A549 (cell line): ENCODE measurements at regions not wholly inside any gene's neighbourhood (a gene's known extent, or its start where the extent isn't known, plus 50 kb on each side); places are given as distances from the start of the nearest gene placed in this dataset.

ENCODE experiments used
- RAD21 ChIP-seq, 2 experiments: fragments of >200 bp in 1 of 2; sonication (Bioruptor Twin) in 1 of 2; formaldehyde crosslinking in 1 of 2; IDR thresholded peaks in 1 of 2; conservative IDR thresholded peaks in 1 of 2; 2 replicates in 1 of 2; 3 replicates in 1 of 2; pipeline ENCODE4 v1.6.1; 2012 to 2018; ENCODE audit warnings: inconsistent platforms in 1 of 2
- TF ChIP-seq, protein P1 (sequence below): fragments of >200 bp; sonication (Bioruptor Twin); formaldehyde crosslinking; IDR thresholded peaks from 3 replicates; pipeline ENCODE4 v1.5.1; 2016
- TF ChIP-seq, protein P2 (sequence below): fragments of 450-650 bp; IDR thresholded peaks from 2 replicates; pipeline ENCODE4 v1.6.1; 2014; ENCODE audit warnings: antibody characterized with exemption

DNA sequence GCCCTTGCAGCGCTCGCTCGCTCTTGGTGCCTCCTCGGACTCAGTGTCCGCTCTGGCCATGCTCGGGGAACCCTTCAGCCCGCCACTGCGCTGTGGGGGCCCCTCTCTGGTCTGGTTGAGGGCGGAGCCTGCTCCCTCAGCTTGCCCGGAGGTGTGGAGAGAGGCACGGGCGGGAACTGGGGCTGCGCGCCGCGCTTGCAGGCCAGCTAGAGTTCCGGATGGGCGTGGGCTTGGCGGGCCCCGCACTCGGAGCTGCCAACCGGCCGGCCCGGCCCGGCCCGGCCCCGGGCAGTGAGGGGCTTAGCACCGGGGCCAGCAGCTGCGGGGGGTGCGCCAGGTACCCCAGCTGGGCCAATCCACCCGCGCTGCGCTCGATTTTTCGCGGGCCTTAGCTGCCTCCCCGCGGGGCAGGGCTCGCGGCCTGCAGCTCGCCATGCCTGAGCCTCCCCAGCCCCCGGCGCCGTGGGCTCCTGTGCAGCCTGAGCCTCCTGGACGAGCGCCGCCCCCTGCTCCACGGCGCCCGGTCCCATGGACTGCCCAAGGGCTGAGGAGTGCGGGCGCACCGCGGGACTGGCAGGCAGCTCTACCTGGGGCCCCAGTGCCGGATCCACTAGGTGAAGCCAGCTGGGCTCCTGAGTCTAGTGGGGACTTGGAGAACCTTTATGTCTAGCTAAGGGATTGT is 217.0 kb upstream of the PKN2 start:
- TF ChIP-seq, protein P1, sequence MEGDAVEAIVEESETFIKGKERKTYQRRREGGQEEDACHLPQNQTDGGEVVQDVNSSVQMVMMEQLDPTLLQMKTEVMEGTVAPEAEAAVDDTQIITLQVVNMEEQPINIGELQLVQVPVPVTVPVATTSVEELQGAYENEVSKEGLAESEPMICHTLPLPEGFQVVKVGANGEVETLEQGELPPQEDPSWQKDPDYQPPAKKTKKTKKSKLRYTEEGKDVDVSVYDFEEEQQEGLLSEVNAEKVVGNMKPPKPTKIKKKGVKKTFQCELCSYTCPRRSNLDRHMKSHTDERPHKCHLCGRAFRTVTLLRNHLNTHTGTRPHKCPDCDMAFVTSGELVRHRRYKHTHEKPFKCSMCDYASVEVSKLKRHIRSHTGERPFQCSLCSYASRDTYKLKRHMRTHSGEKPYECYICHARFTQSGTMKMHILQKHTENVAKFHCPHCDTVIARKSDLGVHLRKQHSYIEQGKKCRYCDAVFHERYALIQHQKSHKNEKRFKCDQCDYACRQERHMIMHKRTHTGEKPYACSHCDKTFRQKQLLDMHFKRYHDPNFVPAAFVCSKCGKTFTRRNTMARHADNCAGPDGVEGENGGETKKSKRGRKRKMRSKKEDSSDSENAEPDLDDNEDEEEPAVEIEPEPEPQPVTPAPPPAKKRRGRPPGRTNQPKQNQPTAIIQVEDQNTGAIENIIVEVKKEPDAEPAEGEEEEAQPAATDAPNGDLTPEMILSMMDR = no peak
- TF ChIP-seq RAD21 (conservative IDR thresholded peaks at IDR 0.05 in 1 of 2, IDR thresholded peaks at IDR 0.05 in 1 of 2) = no peak
- TF ChIP-seq, protein P2, sequence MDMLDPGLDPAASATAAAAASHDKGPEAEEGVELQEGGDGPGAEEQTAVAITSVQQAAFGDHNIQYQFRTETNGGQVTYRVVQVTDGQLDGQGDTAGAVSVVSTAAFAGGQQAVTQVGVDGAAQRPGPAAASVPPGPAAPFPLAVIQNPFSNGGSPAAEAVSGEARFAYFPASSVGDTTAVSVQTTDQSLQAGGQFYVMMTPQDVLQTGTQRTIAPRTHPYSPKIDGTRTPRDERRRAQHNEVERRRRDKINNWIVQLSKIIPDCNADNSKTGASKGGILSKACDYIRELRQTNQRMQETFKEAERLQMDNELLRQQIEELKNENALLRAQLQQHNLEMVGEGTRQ = no peak
